Activated CD4-positive, alpha-beta T cell treated with anti-CD3 and anti-CD28 coated beads, Interleukin-2, amount 10 ng/mL, durations not matched to agents 24 days and 14 days (primary cell): ENCODE measurements at regions not wholly inside any gene's neighbourhood (a gene's known extent, or its start where the extent isn't known, plus 50 kb on each side); places are given as distances from the start of the nearest gene placed in this dataset.

Experiments
- DNase-seq: peaks from one replicate; pipeline ENCODE4 v3.0.0; 2022
- H3K27ac Mint-ChIP-seq: one replicate; pipeline ENCODE4 v1.8.0; 2022; ENCODE audit warnings: mild to moderate bottlenecking, mixed read lengths
- H3K27me3 Mint-ChIP-seq: one replicate; pipeline ENCODE4 v1.8.0; 2022; ENCODE audit warnings: mixed read lengths
- H3K36me3 Mint-ChIP-seq: one replicate; pipeline ENCODE4 v1.8.0; 2022; ENCODE audit warnings: low read depth, mild to moderate bottlenecking, mixed read lengths
- H3K4me1 Mint-ChIP-seq: one replicate; pipeline ENCODE4 v1.8.0; 2021; ENCODE audit warnings: mixed read lengths
- H3K4me3 Mint-ChIP-seq: one replicate; pipeline ENCODE4 v1.8.0; 2022; ENCODE audit warnings: mild to moderate bottlenecking, moderate library complexity, mixed read lengths
- H3K9me3 Mint-ChIP-seq: one replicate; pipeline ENCODE4 v1.8.0; 2021; ENCODE audit warnings: mixed read lengths
- intact Hi-C: fragments of 100-400 bp; cut with micrococcal nuclease; formaldehyde crosslinking; loops from one replicate; pipeline ENCODE4 v1.15.1; 2023

DNA sequence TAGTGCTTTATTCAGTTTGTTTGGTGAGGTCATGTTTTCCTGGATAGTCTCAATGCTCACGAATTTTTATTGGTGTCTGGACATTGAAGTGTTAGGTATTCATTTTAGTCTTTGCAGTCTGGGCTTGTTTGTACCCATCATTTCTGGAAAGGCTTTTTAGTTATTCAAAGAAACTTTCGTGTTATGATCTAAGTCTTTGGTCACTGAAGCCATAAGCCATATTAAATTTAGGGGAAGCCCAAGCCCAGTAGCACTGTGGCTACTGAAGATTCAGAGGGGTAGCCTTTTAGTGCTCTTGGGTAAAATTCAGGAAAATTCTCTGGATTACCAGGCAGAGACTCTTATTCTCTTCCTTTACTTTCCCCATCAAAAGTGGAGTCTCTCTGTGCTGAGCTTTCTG, 56.2 kb upstream of the PEX5L start:
- no peak for DNase-seq
- H3K27me3 Mint-ChIP-seq, result no peaks in the 10 kb centered on the region
- H3K27ac Mint-ChIP-seq, result no peak overlapping the region
- no peaks in the 10 kb centered on the region for H3K4me1 Mint-ChIP-seq
- H3K4me3 Mint-ChIP-seq, result no peak overlapping the region
- no peaks in the 10 kb centered on the region for H3K9me3 Mint-ChIP-seq
- H3K36me3 Mint-ChIP-seq, result no peaks in the 10 kb centered on the region
- intact Hi-C loops, result no loop called here

DNA sequence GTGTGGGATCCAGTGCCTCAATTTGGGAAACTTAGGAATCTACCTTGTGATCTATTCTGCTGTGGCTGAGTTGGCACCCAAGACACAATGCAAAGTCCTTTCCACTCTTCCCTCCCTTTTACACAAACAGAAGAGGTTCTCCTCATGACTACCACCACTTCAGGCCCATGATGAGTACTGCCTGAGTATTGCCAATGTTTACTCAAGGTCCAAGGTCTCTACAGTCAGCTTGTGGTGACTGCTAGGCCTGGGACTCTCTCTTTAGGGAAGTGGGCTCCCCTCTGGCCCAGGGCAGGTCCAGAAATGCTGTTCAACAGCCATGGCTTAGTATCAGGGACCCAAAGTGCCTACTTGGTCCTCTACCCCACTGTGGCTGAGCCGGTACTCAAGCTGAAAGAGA, 56.8 kb upstream of the PEX5L start:
- no peaks in the 10 kb centered on the region for H3K36me3 Mint-ChIP-seq

DNA sequence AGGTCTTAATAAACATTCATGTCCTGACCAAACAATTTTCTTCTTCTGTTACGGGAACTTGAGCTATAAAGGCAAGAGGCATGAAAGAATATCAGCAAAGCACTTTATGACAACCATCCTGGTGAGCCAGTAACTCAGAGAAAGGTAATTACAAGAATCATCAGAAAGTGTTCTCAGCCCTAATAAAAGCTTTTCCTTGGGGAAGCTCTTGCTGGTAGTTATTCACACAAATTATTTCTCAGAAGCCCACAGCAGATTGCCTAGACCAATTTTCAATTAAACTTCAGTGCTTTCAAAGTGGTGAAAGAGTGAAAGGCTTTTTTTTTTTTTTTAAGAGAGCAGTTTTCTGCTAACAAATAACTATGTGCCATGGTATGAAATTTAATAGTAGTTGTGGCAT, 60.9 kb upstream of the PEX5L start:
- H3K4me1 Mint-ChIP-seq, result no peaks in the 10 kb centered on the region
- no peak overlapping the region for H3K27ac Mint-ChIP-seq
- no peak overlapping the region for H3K4me3 Mint-ChIP-seq

More for the DNA sequence above, 56.8 kb upstream of the PEX5L start:
- no peaks in the 10 kb centered on the region for H3K4me1 Mint-ChIP-seq
- no peaks in the 10 kb centered on the region for H3K27me3 Mint-ChIP-seq
- no peak overlapping the region for H3K27ac Mint-ChIP-seq
- H3K9me3 Mint-ChIP-seq, result no peaks in the 10 kb centered on the region
- DNase-seq, result no peak
- no peak overlapping the region for H3K4me3 Mint-ChIP-seq
- intact Hi-C loops, result no loop called here

DNA sequence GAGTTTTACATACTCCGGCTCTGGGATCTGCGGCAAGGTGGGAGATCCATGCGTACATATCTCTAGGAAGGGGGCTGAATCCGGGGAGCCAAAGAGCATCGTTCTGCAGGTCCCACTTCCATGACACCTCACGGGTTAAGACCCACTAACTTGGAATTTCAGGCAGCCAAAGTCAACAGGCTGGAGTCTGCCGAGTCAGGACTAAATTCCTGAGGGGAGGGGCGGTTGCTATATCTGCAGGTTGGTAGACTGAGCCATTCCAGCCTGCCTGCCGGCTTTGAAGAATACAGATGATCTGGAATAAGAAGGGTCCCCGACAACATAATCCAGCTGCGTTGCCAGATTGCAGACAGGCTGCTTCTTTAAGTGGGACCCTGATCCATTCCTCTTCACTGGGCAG, 65.4 kb upstream of the PEX5L start:
- H3K9me3 Mint-ChIP-seq, result no peaks in the 10 kb centered on the region
- H3K27me3 Mint-ChIP-seq, result no peaks in the 10 kb centered on the region
- H3K4me3 Mint-ChIP-seq, result no peak overlapping the region
- H3K4me1 Mint-ChIP-seq, result no peaks in the 10 kb centered on the region
- no peak overlapping the region for H3K27ac Mint-ChIP-seq
- intact Hi-C loops, result no loop called here
- DNase-seq, result no peak
- no peaks in the 10 kb centered on the region for H3K36me3 Mint-ChIP-seq

More for the DNA sequence above, 60.9 kb upstream of the PEX5L start:
- no peaks in the 10 kb centered on the region for H3K36me3 Mint-ChIP-seq
- H3K9me3 Mint-ChIP-seq, result no peaks in the 10 kb centered on the region
- DNase-seq, result no peak
- intact Hi-C loops, result no loop called here
- no peaks in the 10 kb centered on the region for H3K27me3 Mint-ChIP-seq

DNA sequence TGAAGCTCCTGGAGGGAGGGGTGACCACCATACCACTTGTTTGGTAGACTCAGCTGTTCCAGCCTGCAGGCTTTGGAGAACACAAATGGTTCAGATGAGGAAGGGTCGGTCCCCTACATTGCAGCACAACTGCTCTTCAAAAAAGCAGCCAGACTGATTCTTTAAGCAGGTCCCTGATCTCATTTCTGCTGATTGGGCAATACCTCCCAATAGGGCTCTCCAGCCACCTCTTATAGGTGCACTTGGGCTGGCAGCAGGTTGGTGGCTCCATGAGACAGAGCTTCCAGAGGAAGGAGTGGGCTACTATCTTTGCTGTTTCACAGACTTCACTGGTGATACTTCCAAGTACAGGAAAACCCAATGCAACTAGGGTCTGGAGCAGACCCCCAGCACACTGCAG, 65.9 kb upstream of the PEX5L start:
- H3K9me3 Mint-ChIP-seq, result no peaks in the 10 kb centered on the region
- no peaks in the 10 kb centered on the region for H3K36me3 Mint-ChIP-seq
- H3K4me3 Mint-ChIP-seq, result no peak overlapping the region
- intact Hi-C loops, result no loop called here
- H3K27me3 Mint-ChIP-seq, result no peaks in the 10 kb centered on the region
- H3K4me1 Mint-ChIP-seq, result no peaks in the 10 kb centered on the region
- DNase-seq, result no peak
- H3K27ac Mint-ChIP-seq, result no peak overlapping the region

DNA sequence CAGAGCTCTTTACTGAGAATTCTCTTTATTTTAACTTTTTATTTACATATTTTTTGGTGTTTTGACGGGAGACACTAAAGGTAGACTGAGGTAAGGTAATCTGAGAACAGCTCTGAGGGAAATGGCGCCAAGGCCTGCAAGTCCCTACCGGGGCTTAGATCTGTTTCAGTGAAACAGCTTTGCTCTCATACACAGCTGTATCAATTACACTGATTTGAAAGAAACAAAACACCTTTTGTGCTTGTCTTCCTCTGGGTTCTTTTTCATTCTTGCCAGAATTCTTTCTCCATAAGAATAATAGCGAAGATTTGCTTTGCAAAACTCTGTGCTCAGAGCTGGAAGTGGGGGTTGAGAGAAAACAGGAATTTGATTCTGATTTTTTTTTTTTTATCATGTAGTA, 79.5 kb upstream of the PEX5L start:
- Mint-ChIP-seq H3K4me1 (no peaks in the 10 kb centered on the region), H3K36me3 (no peaks in the 10 kb centered on the region), H3K4me3 (no peak overlapping the region), H3K27ac (no peak overlapping the region), H3K27me3 (no peaks in the 10 kb centered on the region), H3K9me3 (peaks cover 5% of the 10 kb centered on the region)
- intact Hi-C loops, result no loop called here
- peak; percentile 6 for DNase-seq

DNA sequence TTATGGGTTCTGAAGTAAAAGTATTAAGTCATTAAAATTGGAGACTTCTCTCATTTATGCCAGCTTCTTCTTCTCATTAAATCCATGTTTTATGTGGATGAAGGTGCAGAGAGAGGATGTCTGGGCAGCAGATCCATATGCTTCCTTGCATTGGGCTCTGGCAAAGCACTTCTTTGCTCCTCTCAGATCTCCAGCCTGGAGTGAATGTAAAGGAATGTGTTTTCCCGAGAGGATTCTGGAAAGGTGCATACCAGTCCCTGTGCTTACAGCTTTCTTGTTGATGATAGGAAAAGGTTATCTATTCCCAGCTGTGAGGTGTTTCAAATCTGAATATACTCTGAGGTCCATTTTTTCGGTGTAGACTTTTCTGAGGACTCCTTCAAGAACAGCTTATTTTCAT, 79.9 kb upstream of the PEX5L start:
- H3K36me3 Mint-ChIP-seq, result no peaks in the 10 kb centered on the region
- peaks cover 7% of the 10 kb centered on the region for H3K9me3 Mint-ChIP-seq
- DNase-seq, result peak; percentile 22
- no peaks in the 10 kb centered on the region for H3K27me3 Mint-ChIP-seq
- H3K27ac Mint-ChIP-seq, result no peak overlapping the region
- H3K4me1 Mint-ChIP-seq, result no peaks in the 10 kb centered on the region
- H3K4me3 Mint-ChIP-seq, result no peak overlapping the region
- intact Hi-C loops, result no loop called here

DNA sequence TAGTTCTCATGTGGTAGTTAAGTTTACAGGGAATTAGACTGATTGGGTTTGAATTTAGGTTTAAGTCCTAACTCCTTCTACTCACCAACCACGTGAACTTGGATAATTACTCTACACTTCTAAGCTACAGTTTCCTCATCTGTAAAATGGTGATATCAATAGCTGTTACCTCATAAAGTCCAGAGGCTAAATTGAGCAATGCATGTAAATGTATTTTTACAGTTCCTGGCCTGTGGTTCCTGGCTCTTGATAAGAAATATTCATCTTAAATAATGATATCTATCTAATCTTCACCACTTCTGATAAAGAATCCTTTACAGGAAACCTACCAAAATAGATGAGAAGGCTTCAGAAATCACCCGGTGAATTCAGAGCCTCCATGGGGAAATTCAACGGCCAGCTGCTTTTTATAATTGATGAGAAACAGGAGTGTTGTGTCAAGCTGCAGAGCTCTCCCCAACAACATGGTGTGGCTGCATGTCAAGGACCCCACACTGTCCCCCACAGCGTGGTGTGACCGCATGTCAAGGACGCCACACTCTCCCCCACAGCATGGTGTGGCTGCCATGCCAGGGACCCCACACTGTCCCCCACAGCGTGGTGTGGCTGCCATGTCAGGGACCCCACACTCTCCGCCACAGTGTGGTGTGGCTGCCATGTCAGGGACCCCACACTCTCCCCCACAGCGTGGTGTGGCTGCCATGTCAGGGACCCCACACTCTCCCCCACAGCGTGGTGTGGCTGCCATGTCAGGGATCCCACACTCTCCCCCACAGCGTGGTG, 80.8 kb upstream of the PEX5L start:
- Mint-ChIP-seq H3K4me1 (no peaks in the 10 kb centered on the region), H3K27ac (no peak overlapping the region), H3K9me3 (peaks cover 7% of the 10 kb centered on the region), H3K4me3 (no peak overlapping the region), H3K36me3 (no peaks in the 10 kb centered on the region), H3K27me3 (no peaks in the 10 kb centered on the region)
- intact Hi-C loops, result no loop called here
- DNase-seq, result peak; percentile 5

DNA sequence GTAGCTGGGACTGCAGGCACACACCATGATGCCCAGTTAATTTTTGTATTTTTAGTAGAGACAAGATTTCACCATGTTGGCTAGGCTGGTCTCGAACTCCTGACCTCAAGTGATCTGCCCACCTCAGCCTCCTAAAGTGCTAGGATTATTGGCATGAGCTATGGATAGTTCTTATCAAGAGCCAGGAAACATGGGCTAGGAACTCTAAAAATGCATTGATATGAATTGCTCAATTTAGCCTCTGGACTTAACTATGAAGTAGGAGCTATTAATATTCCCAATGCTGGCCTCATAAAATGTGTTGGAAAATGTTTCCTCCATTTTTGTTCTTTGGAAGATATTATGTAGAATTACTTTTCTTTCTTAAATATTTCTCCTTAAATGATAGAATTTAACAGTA, 82.8 kb upstream of the PEX5L start:
- Mint-ChIP-seq H3K4me1 (no peaks in the 10 kb centered on the region), H3K36me3 (no peaks in the 10 kb centered on the region), H3K27me3 (no peaks in the 10 kb centered on the region), H3K27ac (no peak overlapping the region), H3K9me3 (peaks cover 7% of the 10 kb centered on the region), H3K4me3 (no peak overlapping the region)
- peak; percentile 6 for DNase-seq
- intact Hi-C loops, result no loop called here

DNA sequence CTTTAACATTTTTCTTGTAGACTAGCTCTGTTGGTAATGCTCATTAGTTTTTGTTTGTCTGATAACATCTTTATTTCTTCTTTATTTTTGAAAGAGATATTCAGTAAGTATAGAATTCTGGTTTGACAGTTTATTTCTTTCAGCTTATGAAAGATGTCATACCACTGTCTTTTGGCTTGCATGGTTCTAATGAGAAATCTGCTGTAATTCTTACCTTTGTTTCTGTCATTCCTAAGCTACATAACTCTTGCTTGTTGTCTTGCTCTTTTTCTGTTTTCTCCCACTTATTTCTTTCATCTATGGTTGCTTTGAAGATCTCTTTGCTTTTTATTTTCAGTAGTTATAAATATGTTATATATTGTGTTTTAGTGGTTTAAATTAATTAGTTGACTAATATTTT, 87.2 kb upstream of the PEX5L start:
- H3K27ac Mint-ChIP-seq, result no peak overlapping the region
- H3K36me3 Mint-ChIP-seq, result no peaks in the 10 kb centered on the region

DNA sequence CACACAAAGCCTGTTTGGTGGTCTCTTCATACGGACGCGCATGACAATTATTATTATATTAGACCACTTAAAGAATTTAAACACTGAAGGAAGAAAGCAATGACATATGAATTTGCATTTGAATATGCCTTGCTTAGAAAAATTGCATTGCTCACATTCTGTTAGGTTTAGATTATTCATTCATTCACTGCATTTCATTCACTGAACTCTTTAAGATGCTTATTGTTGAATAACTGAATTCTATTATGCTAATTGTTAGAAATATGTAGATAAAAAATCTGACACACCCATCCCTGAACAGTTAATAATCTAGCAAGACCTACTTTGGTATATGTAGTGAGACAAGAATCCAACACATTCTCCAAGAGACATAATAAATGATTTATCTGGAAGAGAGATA, 94.4 kb upstream of the PEX5L start:
- H3K27me3 Mint-ChIP-seq, result no peaks in the 10 kb centered on the region
- DNase-seq, result no peak
- no peak overlapping the region for H3K4me3 Mint-ChIP-seq
- no peaks in the 10 kb centered on the region for H3K9me3 Mint-ChIP-seq
- intact Hi-C loops, result no loop called here
- H3K4me1 Mint-ChIP-seq, result no peaks in the 10 kb centered on the region
- no peaks in the 10 kb centered on the region for H3K36me3 Mint-ChIP-seq
- H3K27ac Mint-ChIP-seq, result no peak overlapping the region

More for the DNA sequence above, 87.2 kb upstream of the PEX5L start:
- Mint-ChIP-seq H3K9me3 (peaks cover 7% of the 10 kb centered on the region), H3K27me3 (no peaks in the 10 kb centered on the region), H3K4me3 (no peak overlapping the region), H3K4me1 (no peaks in the 10 kb centered on the region)
- no peak for DNase-seq
- intact Hi-C loops, result no loop called here

DNA sequence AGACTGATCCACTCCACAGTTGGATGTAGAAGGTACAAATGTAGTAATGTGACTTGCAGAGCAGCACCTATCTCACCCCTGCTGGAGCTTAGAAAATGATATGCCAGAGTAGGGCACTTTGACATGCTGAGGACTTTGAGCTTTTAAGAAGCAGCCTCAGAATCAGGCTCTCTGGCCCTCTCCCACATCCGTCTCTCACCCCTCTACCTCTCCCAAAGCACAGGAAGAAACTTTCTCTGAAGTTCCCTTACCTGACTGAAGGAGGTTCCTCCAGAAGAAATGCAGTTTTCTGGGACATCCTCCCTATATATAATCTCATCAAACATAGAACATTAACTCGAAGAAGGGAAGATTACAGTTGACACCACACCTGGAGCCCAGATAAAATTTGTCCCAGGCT, 98.4 kb upstream of the PEX5L start:
- intact Hi-C loops, result no loop called here
- Mint-ChIP-seq H3K27ac (no peak overlapping the region), H3K4me3 (no peak overlapping the region), H3K27me3 (no peaks in the 10 kb centered on the region), H3K4me1 (no peaks in the 10 kb centered on the region), H3K36me3 (no peaks in the 10 kb centered on the region), H3K9me3 (no peaks in the 10 kb centered on the region)
- DNase-seq, result no peak

DNA sequence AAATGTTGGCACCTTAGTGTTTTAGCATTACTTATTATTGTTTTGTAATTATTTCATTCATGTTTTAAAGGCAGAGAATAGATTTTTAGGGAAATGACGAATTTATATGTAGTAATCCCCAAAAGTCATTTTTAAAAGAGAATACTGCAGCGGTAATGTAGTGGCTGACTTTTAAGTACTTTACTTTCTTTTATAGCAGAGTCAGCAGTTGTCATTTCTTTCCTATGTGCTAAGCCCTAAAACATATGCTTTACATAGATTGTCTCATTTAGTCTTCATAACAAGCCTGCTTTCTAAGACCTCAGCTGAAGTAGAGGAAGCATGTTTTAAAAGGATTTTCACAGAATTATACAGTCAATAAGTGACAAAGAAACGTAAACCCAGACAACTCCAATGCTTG, 102.1 kb upstream of the PEX5L start:
- H3K36me3 Mint-ChIP-seq, result no peaks in the 10 kb centered on the region
- no peaks in the 10 kb centered on the region for H3K4me1 Mint-ChIP-seq
- no peaks in the 10 kb centered on the region for H3K9me3 Mint-ChIP-seq
- intact Hi-C loops, result no loop called here
- H3K4me3 Mint-ChIP-seq, result no peak overlapping the region
- H3K27ac Mint-ChIP-seq, result no peak overlapping the region
- H3K27me3 Mint-ChIP-seq, result no peaks in the 10 kb centered on the region
- DNase-seq, result no peak

DNA sequence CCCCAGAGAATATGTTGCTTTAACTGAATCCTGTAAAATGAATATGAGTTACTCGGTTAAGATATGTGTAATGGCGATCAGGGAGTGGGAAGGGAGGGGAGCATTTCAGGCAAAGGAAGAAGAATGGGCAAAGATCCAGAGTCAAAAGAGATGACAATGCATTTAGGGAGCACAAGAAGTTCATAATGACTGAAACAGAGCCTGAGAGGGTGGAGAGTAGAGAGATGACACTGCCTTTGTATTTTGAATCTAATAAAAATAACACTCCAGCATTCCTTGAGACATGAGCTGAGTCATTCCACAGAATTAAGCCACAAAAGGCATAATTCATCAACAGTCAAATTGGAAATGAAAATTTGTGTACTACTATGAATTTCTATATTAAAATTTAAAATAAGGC, 105.3 kb upstream of the PEX5L start:
- intact Hi-C loops, result no loop called here
- H3K27me3 Mint-ChIP-seq, result no peaks in the 10 kb centered on the region
- no peak overlapping the region for H3K4me3 Mint-ChIP-seq
- no peaks in the 10 kb centered on the region for H3K9me3 Mint-ChIP-seq
- DNase-seq, result no peak
- H3K36me3 Mint-ChIP-seq, result no peaks in the 10 kb centered on the region
- H3K4me1 Mint-ChIP-seq, result no peaks in the 10 kb centered on the region
- H3K27ac Mint-ChIP-seq, result no peak overlapping the region

DNA sequence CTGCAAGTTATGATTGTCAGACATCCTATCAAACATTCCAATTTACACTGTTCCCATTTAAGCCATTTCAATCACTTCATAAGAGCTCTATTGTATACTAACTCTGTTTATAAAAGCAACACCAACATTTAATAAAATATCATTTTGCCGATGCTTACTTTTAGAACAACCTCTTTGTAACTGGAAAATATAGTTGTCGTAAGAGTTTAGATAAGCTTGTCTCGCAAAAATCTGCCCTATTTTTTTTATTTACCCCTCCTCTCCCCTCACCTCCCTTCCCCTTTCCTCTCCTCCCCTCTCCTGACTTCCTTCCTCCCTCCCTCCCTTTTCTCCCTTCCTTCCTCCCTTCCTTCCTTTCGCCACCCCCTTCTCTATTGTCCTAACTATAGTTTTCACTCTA, 105.7 kb upstream of the PEX5L start:
- no peak overlapping the region for H3K4me3 Mint-ChIP-seq
- no peaks in the 10 kb centered on the region for H3K27me3 Mint-ChIP-seq
- no peaks in the 10 kb centered on the region for H3K36me3 Mint-ChIP-seq
- H3K27ac Mint-ChIP-seq, result no peak overlapping the region
- intact Hi-C loops, result no loop called here
- no peak for DNase-seq
- no peaks in the 10 kb centered on the region for H3K9me3 Mint-ChIP-seq
- H3K4me1 Mint-ChIP-seq, result no peaks in the 10 kb centered on the region
